ENCODE measurements at regions not wholly inside any gene's neighbourhood (a gene's known extent, or its start where the extent isn't known, plus 50 kb on each side); places are given as distances from the start of the nearest gene placed in this dataset.
"Not testable (repeated sequence)": the region's sequence is repeated elsewhere in the genome, so short reads cannot be mapped to it uniquely, and the experiment has no call there.

DNA sequence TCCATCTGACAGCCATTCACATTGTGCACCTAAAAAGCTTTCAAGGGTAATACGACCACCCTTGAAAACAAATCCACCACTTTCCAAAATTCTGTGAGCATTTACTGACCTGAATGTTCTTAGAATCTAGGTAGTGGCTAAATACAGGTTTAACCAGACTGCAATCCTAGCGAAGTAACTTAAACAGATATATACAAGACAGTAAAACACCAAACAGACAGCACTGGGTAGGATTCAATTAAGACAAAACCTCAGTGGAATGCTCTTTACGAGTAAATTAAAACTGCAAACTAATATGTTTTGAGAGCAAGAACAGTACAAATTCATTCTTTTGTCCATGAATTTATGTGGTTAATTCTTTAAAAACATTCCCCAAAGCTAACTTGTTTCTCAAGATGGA is 354.2 kb upstream of the ESRRG start:
- DNase-seq (ENCODE audit: low read depth), result no peak
- in situ Hi-C loops (cut with HindIII; ENCODE audit: low pct_unique_long_range_greater_than_20kb, low sequenced_read_pairs), result no loop called here

DNA sequence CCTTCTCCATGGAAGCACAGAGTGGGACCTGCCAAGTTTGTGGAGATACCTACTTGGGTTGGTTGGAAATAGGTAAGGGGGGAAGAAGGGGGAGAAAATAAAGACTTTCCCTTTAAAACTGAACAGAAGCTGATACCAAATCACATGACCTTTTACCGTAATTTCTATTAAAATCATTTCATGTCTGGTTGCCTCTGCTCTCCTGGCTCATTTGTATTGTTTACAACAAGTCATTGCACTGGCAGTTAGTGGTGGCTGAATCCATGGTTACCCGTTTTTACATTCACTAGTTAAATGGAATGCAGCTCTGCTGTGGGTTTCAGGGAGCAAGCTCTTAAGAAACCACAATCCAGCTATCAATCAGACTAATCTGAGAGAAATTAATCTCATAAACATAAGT is 353.7 kb upstream of the ESRRG start:
- in situ Hi-C loops (cut with HindIII; ENCODE audit: low pct_unique_long_range_greater_than_20kb, low sequenced_read_pairs), result no loop called here
- DNase-seq (ENCODE audit: low read depth), result no peak

DNA sequence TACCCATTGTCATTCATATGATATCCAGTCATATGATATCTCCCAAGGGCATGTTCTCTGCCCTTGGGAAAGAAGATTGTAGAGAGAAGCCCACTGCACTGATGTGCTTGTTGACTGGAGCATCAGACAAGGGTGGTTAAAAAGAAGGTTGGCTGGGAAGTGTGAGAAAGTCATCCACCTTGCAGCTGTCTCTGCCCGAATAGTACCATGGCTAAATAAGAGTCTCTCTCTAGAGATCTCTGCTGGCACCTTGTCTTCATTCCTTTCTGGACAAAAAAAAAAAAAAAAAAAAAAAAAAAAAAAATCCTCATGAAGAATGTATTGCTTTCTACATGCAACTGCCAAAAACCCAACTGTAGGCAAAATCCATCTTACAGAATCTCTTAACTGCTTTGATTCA is 349.7 kb upstream of the ESRRG start:
- in situ Hi-C loops (cut with HindIII; ENCODE audit: low pct_unique_long_range_greater_than_20kb, low sequenced_read_pairs), result no loop called here
- no peak for DNase-seq (ENCODE audit: low read depth)

DNA sequence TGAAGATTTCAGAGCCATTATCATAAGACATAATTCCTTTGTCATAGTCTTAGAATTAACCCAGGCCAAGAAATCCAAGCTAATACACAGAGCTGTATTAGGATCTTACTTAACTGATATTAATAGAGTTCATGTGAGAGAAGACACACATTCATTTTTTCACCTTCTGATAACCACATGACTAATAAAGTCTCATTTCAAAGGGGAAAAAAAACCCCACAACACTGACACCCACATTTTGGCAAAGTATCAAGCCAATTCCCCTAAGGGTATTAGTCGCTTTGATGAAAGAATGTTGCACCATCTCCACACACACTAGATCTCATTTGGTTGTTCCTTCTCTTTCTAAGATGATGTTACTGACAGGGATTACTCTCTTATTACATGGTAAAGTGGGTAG is 344.4 kb upstream of the ESRRG start:
- in situ Hi-C loops (cut with HindIII; ENCODE audit: low pct_unique_long_range_greater_than_20kb, low sequenced_read_pairs), result no loop called here
- DNase-seq (ENCODE audit: low read depth), result no peak

DNA sequence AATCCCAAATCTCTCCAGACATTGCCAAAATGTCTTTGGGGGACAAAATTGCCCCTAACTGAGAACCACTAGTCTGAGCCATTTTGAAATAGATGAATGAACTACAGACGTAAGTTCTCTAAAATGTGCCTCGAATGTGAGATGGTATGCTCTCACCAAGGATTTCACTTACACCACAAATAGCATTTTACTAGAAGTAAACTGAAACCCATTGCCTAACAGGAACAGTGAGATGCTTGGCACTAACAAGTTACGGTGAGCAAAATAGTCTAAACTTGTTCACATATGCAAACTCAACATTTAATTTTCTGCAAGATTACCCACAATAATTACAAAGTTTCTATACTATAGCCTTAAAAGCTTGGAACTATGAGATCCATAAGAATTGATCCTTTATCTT is 343.6 kb upstream of the ESRRG start:
- in situ Hi-C loops (cut with HindIII; ENCODE audit: low pct_unique_long_range_greater_than_20kb, low sequenced_read_pairs), result no loop called here
- no peak for DNase-seq (ENCODE audit: low read depth)

DNA sequence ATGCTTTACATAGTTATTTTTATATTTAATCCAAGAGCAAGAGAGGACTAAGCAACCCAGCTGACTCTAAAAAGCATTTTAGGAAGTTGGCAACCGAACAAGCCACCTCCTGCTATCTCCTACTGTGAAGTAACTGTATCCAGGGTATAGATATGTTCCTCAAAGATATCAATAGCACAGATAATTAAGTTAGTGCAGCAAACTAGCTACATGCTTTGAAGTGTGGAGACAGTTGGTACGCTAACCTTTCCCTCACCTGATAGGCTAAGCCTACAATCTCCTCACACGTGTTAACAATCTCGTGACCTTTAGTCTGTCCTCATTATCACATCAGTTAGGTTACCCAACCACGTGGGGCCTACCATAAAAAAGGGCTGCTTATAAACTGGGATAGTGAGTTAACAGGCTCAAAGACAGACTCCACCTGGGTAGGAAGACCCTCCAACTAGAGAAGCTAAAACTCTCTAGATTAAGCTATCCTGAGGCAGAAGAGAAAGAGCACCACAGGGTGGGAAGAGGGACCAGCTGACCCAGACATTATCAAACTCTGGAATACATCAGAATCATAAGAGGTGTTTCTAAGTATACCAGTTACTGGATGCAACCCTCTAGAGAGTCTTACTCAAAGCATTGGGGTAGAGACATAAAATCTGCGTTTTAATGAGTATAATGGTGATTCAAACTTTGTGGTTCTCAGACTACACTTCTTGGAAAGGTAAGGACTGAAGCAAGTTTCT is 340.1 kb upstream of the ESRRG start:
- DNase-seq (ENCODE audit: low read depth), result no peak
- in situ Hi-C loops (cut with HindIII; ENCODE audit: low pct_unique_long_range_greater_than_20kb, low sequenced_read_pairs), result no loop called here

DNA sequence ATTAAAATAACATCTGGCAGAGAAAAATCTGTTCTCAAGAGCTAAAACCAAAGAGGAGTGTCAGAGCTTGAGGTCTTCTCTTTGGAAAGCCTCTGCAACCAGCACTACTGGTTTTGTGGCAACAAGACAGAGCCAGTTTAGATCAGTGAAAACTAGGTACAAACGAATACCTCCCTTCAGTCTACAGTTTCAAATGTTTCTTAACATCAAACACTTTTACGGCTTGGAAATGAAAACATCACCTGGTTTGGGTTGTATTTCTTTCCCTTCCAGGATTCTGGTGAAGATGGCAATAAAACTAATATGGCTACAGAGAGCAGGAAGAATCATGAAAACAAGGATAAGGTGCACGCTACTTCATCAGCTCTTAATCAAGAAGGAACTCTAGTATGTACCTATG is 339.4 kb upstream of the ESRRG start:
- in situ Hi-C loops (cut with HindIII; ENCODE audit: low pct_unique_long_range_greater_than_20kb, low sequenced_read_pairs), result no loop called here
- DNase-seq (ENCODE audit: low read depth), result no peak

DNA sequence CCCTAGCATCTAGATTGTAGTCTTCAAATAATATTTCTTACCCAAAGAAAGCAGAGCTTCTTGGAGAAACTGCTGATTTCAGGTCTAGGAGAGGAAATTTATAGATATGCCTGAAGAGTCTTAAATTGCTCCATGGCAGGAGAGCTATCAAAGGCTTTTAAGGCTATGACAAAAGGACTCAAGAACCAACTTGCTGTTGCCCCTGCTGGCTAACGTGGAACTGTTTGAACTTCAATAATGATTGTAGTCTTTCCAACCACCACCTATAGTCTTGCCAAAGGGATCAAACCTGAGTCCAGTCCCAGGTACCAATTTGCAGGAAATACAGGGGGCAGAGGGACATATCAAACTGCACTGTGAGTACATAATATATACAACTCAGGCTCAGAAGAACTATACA is 336.2 kb upstream of the ESRRG start:
- DNase-seq (ENCODE audit: low read depth), result no peak
- in situ Hi-C loops (cut with HindIII; ENCODE audit: low pct_unique_long_range_greater_than_20kb, low sequenced_read_pairs), result no loop called here

DNA sequence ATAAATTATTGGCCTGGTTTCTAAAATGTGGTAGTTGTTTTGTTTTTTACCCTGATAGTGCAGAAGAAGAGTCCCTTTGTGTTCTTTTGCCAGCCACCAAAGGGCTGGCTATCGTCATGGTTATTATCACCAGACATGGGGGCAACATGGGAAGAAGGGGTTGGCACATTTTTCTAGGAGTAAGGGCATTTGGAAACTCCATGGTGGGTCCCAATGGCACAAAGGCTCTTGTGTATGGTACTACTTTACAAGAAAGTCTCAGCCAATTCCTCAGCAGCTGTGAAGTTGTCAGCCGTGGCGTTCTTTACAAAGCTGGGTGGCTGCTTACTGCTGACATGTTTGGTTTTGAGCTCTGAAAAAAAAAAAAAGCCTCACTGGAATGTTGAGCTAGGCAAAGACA is 330.4 kb upstream of the ESRRG start:
- in situ Hi-C loops (cut with HindIII; ENCODE audit: low pct_unique_long_range_greater_than_20kb, low sequenced_read_pairs), result no loop called here

DNA sequence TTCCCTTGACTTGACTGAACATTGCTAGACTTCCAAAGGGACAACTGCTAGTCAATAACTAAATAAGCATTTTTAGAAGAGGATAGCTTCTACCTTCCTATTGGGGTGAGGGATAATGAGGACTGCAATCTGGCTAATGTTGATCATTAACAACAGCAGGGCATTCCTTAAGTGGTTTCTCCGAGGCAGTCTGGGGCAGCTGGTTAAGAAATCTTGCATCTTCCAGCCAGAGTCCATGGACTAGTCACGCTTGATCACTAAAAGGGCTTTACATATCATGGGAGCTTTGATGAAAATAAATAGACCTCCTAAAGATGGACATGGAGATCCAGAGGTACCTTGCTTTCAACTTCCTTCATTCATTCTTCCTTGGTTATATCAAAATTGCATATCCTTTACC is 329.4 kb upstream of the ESRRG start:
- in situ Hi-C loops (cut with HindIII; ENCODE audit: low pct_unique_long_range_greater_than_20kb, low sequenced_read_pairs), result no loop called here

More for the DNA sequence above, 330.4 kb upstream of the ESRRG start:
- DNase-seq (ENCODE audit: low read depth), result no peak

DNA sequence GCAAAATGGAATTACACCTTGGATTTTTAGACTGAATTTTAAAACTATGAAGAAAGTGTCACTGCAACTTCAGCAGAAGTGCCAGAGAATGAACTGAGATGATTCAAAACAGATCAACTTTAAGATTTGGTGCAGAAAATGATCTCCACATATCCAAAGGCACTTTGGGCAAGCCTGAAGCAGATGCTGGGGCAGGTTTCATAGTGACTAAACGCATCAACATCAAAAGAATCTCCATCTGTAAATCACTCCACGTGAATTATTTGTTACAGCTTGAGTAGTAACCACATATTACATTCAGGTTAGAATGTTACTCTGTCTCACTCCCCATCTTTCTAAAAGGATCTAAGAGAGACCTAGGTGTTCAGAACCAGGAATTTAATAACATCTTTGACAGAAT is 329.0 kb upstream of the ESRRG start:
- in situ Hi-C loops (cut with HindIII; ENCODE audit: low pct_unique_long_range_greater_than_20kb, low sequenced_read_pairs), result no loop called here

More for the DNA sequence above, 329.4 kb upstream of the ESRRG start:
- DNase-seq (ENCODE audit: low read depth), result no peak

DNA sequence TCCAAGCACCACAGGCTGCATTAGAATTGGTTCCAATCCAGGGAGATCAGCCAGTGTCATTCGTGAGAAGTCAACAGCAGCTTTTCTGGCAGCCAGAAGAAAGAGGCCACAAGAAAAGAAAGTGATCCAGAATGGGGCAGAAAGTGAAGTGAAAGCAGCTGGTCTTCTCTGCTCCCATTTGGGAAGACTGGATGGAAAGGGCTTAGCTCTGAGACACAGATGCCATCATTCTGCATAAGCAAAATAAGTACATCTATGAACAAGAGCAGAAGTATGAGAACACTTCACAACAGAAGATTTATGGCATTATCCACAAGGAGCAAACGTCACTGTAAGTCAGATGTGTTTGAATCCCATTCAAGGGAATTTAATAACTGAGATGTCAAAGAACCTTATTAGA is 326.5 kb upstream of the ESRRG start:
- in situ Hi-C loops (cut with HindIII; ENCODE audit: low pct_unique_long_range_greater_than_20kb, low sequenced_read_pairs), result no loop called here
- no peak for DNase-seq (ENCODE audit: low read depth)

More for the DNA sequence above, 329.0 kb upstream of the ESRRG start:
- no peak for DNase-seq (ENCODE audit: low read depth)

DNA sequence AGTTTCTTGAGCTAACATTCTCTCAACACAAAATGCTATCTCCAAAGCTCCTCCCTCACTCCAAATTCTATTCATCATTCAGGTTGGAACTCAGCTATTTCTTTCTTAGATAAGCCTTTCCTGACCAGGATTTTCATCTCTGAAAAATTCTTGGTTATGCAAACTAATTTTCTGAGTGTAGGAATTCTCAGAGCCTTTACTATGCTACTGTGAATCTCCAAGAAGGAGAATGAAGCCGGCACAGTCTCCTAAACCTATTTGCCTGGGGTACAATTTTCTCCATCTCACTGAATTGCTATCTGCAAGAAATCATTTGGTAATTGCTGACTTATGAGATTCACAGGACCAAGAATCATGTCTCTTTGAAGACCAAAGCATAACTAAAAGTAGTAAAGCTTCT is 325.9 kb upstream of the ESRRG start:
- no peak for DNase-seq (ENCODE audit: low read depth)
- in situ Hi-C loops (cut with HindIII; ENCODE audit: low pct_unique_long_range_greater_than_20kb, low sequenced_read_pairs), result no loop called here

DNA sequence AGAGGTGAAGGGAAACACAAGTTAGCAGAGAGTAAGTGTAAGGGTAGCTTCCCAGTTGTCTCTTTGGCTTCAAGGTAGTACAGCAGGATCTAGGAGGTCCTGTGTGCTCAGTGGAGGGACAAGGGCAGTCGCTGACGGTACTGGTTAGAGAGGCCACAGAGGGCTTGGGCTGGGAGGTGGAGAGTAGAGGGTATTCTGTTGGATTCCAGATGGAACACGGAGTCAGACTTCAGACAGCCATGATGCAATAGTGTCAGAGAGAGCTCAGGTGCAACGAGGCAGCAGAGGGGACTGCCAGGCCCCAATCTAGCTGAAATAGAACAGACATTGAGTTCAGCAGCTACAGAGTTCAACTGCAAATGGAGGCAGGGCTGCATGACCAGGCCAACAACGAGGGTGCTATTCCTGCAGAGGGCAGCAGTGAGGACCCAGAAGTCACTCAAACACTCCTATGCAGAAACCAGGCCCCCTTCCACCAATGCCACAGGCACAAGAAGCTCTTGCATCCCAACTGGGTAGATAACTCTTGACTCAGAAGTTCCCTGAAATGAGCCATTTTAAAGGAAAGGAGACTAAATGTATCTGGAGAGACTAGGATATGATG is 325.0 kb upstream of the ESRRG start:
- in situ Hi-C loops (cut with HindIII; ENCODE audit: low pct_unique_long_range_greater_than_20kb, low sequenced_read_pairs), result no loop called here
- no peak for DNase-seq (ENCODE audit: low read depth)

DNA sequence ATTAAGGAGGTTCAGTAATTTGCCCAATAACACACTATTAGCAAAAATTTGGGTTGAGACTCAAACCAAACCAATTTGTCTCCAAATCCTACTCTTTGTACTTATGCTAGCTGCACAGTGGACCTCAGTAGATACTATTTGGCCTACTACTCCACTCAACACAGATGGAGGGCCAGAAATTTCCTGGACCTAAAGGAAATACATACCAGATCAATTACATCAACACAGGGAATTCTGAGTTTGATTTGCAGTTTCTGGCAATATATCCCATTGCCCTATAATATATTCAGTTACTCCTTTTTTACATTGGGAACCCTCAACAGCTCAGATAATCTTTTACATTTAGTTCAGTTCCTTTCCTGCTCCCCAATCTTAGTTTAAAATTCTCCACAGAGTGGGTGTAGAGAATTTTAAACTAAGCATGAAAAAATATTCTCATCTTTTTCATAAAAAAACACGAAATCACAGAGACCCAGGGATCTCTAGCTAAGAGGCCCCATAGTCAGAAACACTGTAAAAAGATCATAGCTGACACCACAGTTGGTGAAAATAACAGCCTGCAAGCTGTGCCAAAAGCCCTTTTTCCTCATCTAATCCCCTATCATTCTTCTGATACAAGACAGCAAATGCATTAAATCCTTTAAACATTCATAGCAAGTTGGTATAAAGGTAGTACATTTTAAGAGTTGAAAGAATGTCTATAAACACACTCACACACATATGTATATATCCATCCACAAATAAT is 317.7 kb upstream of the ESRRG start:
- in situ Hi-C loops (cut with HindIII; ENCODE audit: low pct_unique_long_range_greater_than_20kb, low sequenced_read_pairs), result no loop called here
- no peak for DNase-seq (ENCODE audit: low read depth)

DNA sequence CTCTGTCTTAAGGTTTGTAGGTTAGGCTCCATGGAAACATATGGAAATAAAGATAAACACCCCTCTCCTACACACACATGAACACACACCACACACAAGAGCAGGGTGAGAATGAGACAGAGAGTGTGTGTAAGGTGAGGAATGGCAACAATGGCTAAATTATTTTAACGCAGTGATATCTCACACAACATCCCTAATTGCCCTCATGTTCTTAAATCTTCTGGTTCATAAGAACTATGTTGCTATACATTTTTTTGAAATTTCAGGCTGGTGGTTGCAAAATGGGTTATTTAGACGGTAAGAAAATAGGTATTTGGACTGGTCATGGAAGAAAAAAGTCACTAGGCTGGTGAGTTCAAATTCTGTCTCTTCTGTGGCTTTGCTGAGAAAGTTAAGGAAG is 316.7 kb upstream of the ESRRG start:
- in situ Hi-C loops (cut with HindIII; ENCODE audit: low pct_unique_long_range_greater_than_20kb, low sequenced_read_pairs), result no loop called here
- DNase-seq (ENCODE audit: low read depth), result no peak

DNA sequence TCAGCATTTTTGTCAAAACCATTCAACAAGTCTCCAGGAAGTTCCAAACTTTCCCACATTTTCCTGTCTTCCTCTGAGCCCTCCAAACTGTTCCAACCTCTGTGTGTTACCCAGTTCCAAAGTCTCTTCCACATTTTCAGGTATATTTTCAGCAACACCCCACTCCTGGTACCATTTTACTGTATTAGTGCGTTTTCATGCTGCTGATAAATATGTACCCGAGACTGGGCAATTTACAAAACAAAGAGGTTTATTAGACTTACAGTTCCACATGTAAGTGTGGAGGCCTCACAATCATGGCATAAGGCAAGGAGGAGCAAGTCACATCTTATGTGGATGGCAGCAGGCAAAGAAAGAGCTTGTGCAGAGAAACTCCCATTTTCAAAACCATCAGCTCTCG is 315.9 kb upstream of the ESRRG start:
- in situ Hi-C loops (cut with HindIII; ENCODE audit: low pct_unique_long_range_greater_than_20kb, low sequenced_read_pairs); DNase-seq (ENCODE audit: low read depth): not testable (repeated sequence)

DNA sequence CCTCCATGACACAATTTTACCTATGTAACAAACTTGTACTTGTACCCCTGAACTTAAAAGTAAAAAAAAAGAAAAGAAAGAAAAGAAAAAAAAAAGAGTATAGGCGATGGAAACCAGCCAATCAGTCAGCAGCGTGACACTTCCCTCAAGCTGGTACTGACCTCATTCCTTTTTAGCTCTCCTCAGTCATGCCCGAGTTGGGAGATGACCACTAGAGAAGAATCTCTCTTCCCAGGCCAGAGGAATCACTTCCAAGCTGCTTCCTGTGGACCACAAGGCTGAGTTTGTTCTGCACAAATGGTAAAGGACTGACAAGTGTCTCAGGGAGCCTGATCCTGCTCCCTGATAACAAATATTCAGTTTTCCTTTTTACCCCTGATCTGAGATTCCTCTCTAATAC is 313.5 kb upstream of the ESRRG start:
- DNase-seq (ENCODE audit: low read depth), result no peak
- in situ Hi-C loops (cut with HindIII; ENCODE audit: low pct_unique_long_range_greater_than_20kb, low sequenced_read_pairs), result no loop called here

DNA sequence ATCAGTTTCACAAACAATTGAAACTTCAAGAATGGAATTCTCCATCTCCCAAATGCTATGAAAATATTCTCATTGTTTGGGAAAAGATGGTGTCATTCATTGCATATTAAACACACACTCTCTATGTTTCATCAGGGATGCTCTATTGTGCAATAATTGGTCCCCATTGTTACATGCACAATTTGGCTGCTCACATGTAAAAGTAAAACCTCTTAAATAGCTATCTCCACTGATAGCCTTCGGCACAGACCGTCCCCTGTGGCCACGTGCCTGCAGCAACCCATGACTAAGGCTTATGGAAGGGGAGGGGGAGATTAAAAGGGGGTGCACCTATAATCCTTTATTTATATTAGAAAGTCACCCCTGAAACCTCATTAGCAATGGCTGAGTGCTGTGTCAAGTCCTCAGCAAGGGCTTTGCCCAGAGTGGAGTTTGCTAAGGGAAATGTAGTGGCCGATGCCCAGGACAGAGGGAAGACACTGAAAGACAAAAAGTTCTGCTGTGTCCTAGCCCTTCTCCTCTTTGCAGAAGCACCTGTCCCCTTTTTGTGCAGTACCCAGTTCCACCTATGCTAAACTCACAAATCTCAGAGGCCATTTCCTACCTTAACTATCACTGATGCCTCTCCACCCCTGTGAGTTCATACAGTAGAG is 309.6 kb upstream of the ESRRG start:
- DNase-seq (ENCODE audit: low read depth), result no peak
- in situ Hi-C loops (cut with HindIII; ENCODE audit: low pct_unique_long_range_greater_than_20kb, low sequenced_read_pairs), result no loop called here

All from Caki2 (cell line).